ENCODE measurements at regions not wholly inside any gene's neighbourhood (a gene's known extent, or its start where the extent isn't known, plus 50 kb on each side); places are given as distances from the start of the nearest gene placed in this dataset.
A peak's percentile ranks its signal among the peaks of the same experiment; 100 is the strongest.

DNA sequence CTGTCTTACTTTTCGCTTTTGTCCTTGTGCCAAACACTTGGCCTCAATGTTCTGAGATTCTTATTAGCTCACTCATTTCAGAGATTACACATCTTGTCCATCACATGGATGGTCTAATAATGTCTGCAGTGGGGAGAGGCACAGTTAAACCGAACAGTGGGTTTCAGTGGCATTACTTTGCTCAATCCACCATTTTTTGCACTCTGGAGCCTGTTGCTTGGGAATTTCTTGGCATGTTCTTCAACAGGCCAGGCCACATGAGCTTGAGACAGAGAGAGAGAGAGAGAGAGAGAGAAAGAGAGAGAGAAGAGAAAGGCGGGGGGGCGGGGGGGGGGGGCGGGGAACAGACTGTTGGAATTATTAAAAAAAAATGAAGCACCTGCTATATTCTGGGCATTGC, 1327.8 kb upstream of the WWC1 start:
- Histone ChIP-seq H3K23ac (ENCODE audit: low read length in 2 of 2) (no peak overlapping the region), H3K4me2 (ENCODE audit: low read length, poor library complexity, severe bottlenecking) (no peak overlapping the region), H2BK120ac (ENCODE audit: low read depth, low read length) (no peak overlapping the region), H4K8ac (ENCODE audit: low read length) (no peak overlapping the region), H3K36me3 (ENCODE audit: control insufficient read depth in 1 of 2, insufficient read depth in 2 of 2, low read depth in 1 of 2, low read length in 2 of 2) (no peaks in the 10 kb centered on the region), H3K9me3 (ENCODE audit: control insufficient read depth, low read length) (peaks cover 18% of the 10 kb centered on the region), H3K14ac (ENCODE audit: low read length in 2 of 2) (no peak overlapping the region), H3K9ac (ENCODE audit: low read length) (no peak overlapping the region), H3K18ac (ENCODE audit: low read depth in 1 of 2, low read length in 2 of 2) (no peak overlapping the region), H2AFZ (ENCODE audit: low read depth, low read length) (no peak overlapping the region), H3K79me1 (replicated peaks; ENCODE audit: low read length, poor library complexity, severe bottlenecking) (no peaks in the 10 kb centered on the region), H4K91ac (ENCODE audit: low read length) (no peak overlapping the region), H3K4ac (ENCODE audit: low read depth in 1 of 2, low read length in 2 of 2) (no peak overlapping the region), H2BK5ac (ENCODE audit: low read depth, low read length, poor library complexity, severe bottlenecking) (no peak overlapping the region), H3K27ac (ENCODE audit: low read length, poor library complexity, severe bottlenecking) (no peak overlapping the region), H3K27me3 (ENCODE audit: control insufficient read depth in 1 of 2, insufficient read depth in 1 of 2, low read length in 2 of 2) (no peaks in the 10 kb centered on the region), H3K4me1 (ENCODE audit: control insufficient read depth, insufficient read depth, low read depth, low read length) (no peaks in the 10 kb centered on the region), H2AK5ac (ENCODE audit: low read length, severe bottlenecking) (no peak overlapping the region), H3K4me3 (ENCODE audit: insufficient read depth in 1 of 2, low read depth in 1 of 2, low read length in 2 of 2) (no peak overlapping the region), H2BK15ac (ENCODE audit: low read depth, poor library complexity, severe bottlenecking) (no peak overlapping the region), H2BK12ac (ENCODE audit: low read length in 2 of 2) (no peak overlapping the region)
- WGBS, result 91% methylated on average over 2 of the region's 5 CpGs
- DNase-seq, result no peak

DNA sequence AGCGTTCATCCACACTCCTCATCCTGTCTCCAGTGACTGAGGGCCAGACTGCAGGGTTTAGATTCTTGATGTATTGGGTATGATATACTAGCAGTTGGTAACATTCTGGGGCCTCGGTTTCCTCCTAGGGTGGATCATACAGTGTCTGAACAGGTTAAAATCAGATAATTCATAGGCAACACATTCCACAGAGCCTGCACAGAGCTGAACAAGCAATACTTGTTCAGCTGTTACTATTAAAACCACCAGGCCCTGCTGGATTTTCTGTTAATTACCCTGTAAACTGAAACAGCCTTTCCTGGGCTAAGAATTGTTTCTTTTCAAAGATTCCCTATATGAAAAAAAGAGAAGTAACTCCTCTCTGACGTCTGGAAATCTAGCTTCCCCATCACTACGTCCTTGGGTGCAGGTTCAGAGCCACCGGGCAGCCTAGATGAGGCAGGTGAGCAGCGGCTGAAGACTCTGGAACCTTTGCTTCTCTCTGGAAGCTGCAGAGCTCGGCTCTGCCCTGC, 1313.5 kb upstream of the WWC1 start:
- 42% methylated on average over 6 of the region's 7 CpGs for WGBS

DNA sequence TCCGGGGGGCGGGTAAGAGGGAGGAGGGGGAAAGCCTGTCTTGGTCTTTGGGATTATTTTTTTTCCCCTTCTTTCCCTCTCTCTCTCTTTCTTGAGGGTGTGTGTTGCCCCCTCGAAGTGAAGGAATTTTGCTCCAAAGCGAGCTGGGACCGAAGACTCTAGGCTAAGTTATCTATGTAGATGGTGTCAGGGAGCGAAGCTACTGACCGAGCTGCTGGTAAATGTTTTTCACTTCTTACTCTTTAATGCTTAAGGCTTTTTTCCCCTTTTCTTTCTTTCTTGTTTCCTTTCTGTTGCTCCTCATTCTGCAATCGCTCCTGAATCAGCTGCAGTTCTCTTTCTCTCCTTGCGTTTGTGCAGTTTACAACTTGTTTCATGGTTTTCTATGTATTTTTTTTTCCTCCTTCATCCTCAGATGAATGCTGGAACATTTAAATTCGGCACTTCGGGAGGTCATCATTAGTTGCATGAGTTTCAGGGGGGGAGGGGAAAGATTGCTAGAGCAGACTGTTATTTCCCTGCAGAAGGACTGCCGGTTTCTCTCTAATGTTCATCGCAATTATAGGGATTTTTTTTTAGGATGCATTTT, 1312.0 kb upstream of the WWC1 start:
- no peaks in the 10 kb centered on the region for H3K79me1 ChIP-seq (replicated peaks; ENCODE audit: low read length, poor library complexity, severe bottlenecking)
- peak overlapping the region; percentile 49 to 69 for H3K4me3 ChIP-seq (ENCODE audit: insufficient read depth in 1 of 2, low read depth in 1 of 2, low read length in 2 of 2)
- H2BK5ac ChIP-seq (ENCODE audit: low read depth, low read length, poor library complexity, severe bottlenecking), result no peak overlapping the region
- no peak overlapping the region for H3K9ac ChIP-seq (ENCODE audit: low read length)
- no peak overlapping the region for H4K8ac ChIP-seq (ENCODE audit: low read length)
- H3K4ac ChIP-seq (ENCODE audit: low read depth in 1 of 2, low read length in 2 of 2), result no peak overlapping the region
- DNase-seq, result peak; percentile 32
- no peak overlapping the region for H4K91ac ChIP-seq (ENCODE audit: low read length)
- no peak overlapping the region for H2BK120ac ChIP-seq (ENCODE audit: low read depth, low read length)
- no peak overlapping the region for H3K27ac ChIP-seq (ENCODE audit: low read length, poor library complexity, severe bottlenecking)
- H3K14ac ChIP-seq (ENCODE audit: low read length in 2 of 2), result no peak overlapping the region
- H3K4me2 ChIP-seq (ENCODE audit: low read length, poor library complexity, severe bottlenecking), result peak overlapping the region; percentile 86
- H3K27me3 ChIP-seq (ENCODE audit: control insufficient read depth in 1 of 2, insufficient read depth in 1 of 2, low read length in 2 of 2), result peaks cover 23 to 34% of the 10 kb centered on the region in 2 experiments
- no peaks in the 10 kb centered on the region for H3K9me3 ChIP-seq (ENCODE audit: control insufficient read depth, low read length)
- H2BK12ac ChIP-seq (ENCODE audit: low read length in 2 of 2), result no peak overlapping the region
- no peak overlapping the region for H2AK5ac ChIP-seq (ENCODE audit: low read length, severe bottlenecking)
- 3% methylated on average over 7 of the region's 13 CpGs for WGBS
- peaks cover 11% of the 10 kb centered on the region for H3K4me1 ChIP-seq (ENCODE audit: control insufficient read depth, insufficient read depth, low read depth, low read length)
- H3K23ac ChIP-seq (ENCODE audit: low read length in 2 of 2), result no peak overlapping the region
- H3K18ac ChIP-seq (ENCODE audit: low read depth in 1 of 2, low read length in 2 of 2), result no peak overlapping the region
- H3K36me3 ChIP-seq (ENCODE audit: control insufficient read depth in 1 of 2, insufficient read depth in 2 of 2, low read depth in 1 of 2, low read length in 2 of 2), result no peaks in the 10 kb centered on the region
- H2AFZ ChIP-seq (ENCODE audit: low read depth, low read length), result peak overlapping the region; percentile 64
- H2BK15ac ChIP-seq (ENCODE audit: low read depth, poor library complexity, severe bottlenecking), result no peak overlapping the region

More for the DNA sequence above, 1313.5 kb upstream of the WWC1 start:
- H2AK5ac ChIP-seq (ENCODE audit: low read length, severe bottlenecking), result no peak overlapping the region
- H4K91ac ChIP-seq (ENCODE audit: low read length), result no peak overlapping the region
- no peak overlapping the region for H2BK15ac ChIP-seq (ENCODE audit: low read depth, poor library complexity, severe bottlenecking)
- H3K27me3 ChIP-seq (ENCODE audit: control insufficient read depth in 1 of 2, insufficient read depth in 1 of 2, low read length in 2 of 2), result peaks cover 23 to 34% of the 10 kb centered on the region in 2 experiments
- no peak overlapping the region for H3K9ac ChIP-seq (ENCODE audit: low read length)
- H2BK12ac ChIP-seq (ENCODE audit: low read length in 2 of 2), result peak overlapping the region in 1 of 2 experiments; percentile 28
- DNase-seq, result no peak
- H3K4me3 ChIP-seq (ENCODE audit: insufficient read depth in 1 of 2, low read depth in 1 of 2, low read length in 2 of 2), result peak overlapping the region; percentile 49 to 69
- no peak overlapping the region for H3K23ac ChIP-seq (ENCODE audit: low read length in 2 of 2)
- H3K9me3 ChIP-seq (ENCODE audit: control insufficient read depth, low read length), result no peaks in the 10 kb centered on the region
- peak overlapping the region; percentile 86 for H3K4me2 ChIP-seq (ENCODE audit: low read length, poor library complexity, severe bottlenecking)
- H4K8ac ChIP-seq (ENCODE audit: low read length), result peak overlapping the region; percentile 27
- no peak overlapping the region for H3K4ac ChIP-seq (ENCODE audit: low read depth in 1 of 2, low read length in 2 of 2)
- no peak overlapping the region for H3K18ac ChIP-seq (ENCODE audit: low read depth in 1 of 2, low read length in 2 of 2)
- no peak overlapping the region for H3K27ac ChIP-seq (ENCODE audit: low read length, poor library complexity, severe bottlenecking)
- peaks cover 11% of the 10 kb centered on the region for H3K4me1 ChIP-seq (ENCODE audit: control insufficient read depth, insufficient read depth, low read depth, low read length)
- no peak overlapping the region for H3K14ac ChIP-seq (ENCODE audit: low read length in 2 of 2)
- no peak overlapping the region for H2AFZ ChIP-seq (ENCODE audit: low read depth, low read length)
- H3K36me3 ChIP-seq (ENCODE audit: control insufficient read depth in 1 of 2, insufficient read depth in 2 of 2, low read depth in 1 of 2, low read length in 2 of 2), result no peaks in the 10 kb centered on the region
- H3K79me1 ChIP-seq (replicated peaks; ENCODE audit: low read length, poor library complexity, severe bottlenecking), result no peaks in the 10 kb centered on the region
- H2BK120ac ChIP-seq (ENCODE audit: low read depth, low read length), result no peak overlapping the region
- no peak overlapping the region for H2BK5ac ChIP-seq (ENCODE audit: low read depth, low read length, poor library complexity, severe bottlenecking)

DNA sequence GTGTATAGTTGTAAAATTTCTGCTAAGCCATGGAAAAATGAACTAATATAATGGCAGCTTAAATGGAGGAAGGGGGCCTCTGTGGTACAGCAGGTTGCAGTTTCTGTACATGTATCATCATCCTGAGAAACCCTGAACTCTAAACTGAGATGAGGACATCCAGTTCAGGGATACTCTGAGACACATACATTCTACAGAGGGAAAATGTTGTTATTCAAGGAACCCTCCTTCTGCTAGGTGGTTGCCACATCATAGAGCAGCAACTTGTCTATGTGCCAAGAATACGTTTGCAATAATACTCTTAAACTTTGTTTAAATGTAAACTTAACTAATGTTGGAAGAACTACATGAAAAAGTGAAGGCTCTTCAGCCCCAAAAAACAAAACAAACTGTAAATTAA, 1310.8 kb upstream of the WWC1 start:
- Histone ChIP-seq H3K23ac (ENCODE audit: low read length in 2 of 2) (no peak overlapping the region), H3K9ac (ENCODE audit: low read length) (no peak overlapping the region), H4K91ac (ENCODE audit: low read length) (no peak overlapping the region), H3K4me3 (ENCODE audit: insufficient read depth in 1 of 2, low read depth in 1 of 2, low read length in 2 of 2) (no peak overlapping the region), H2BK12ac (ENCODE audit: low read length in 2 of 2) (no peak overlapping the region), H2BK120ac (ENCODE audit: low read depth, low read length) (no peak overlapping the region), H2BK5ac (ENCODE audit: low read depth, low read length, poor library complexity, severe bottlenecking) (no peak overlapping the region), H3K9me3 (ENCODE audit: control insufficient read depth, low read length) (no peaks in the 10 kb centered on the region), H3K18ac (ENCODE audit: low read depth in 1 of 2, low read length in 2 of 2) (no peak overlapping the region), H3K36me3 (ENCODE audit: control insufficient read depth in 1 of 2, insufficient read depth in 2 of 2, low read depth in 1 of 2, low read length in 2 of 2) (no peaks in the 10 kb centered on the region), H2AK5ac (ENCODE audit: low read length, severe bottlenecking) (no peak overlapping the region), H4K8ac (ENCODE audit: low read length) (no peak overlapping the region), H3K4ac (ENCODE audit: low read depth in 1 of 2, low read length in 2 of 2) (no peak overlapping the region), H3K4me1 (ENCODE audit: control insufficient read depth, insufficient read depth, low read depth, low read length) (peaks cover 11% of the 10 kb centered on the region), H3K14ac (ENCODE audit: low read length in 2 of 2) (no peak overlapping the region), H2AFZ (ENCODE audit: low read depth, low read length) (no peak overlapping the region), H3K79me1 (replicated peaks; ENCODE audit: low read length, poor library complexity, severe bottlenecking) (no peaks in the 10 kb centered on the region), H3K27me3 (ENCODE audit: control insufficient read depth in 1 of 2, insufficient read depth in 1 of 2, low read length in 2 of 2) (peaks cover 23 to 31% of the 10 kb centered on the region in 2 experiments), H3K27ac (ENCODE audit: low read length, poor library complexity, severe bottlenecking) (no peak overlapping the region), H3K4me2 (ENCODE audit: low read length, poor library complexity, severe bottlenecking) (no peak overlapping the region), H2BK15ac (ENCODE audit: low read depth, poor library complexity, severe bottlenecking) (no peak overlapping the region)
- peak; percentile 1 for DNase-seq
- no CpG with 5 or more reads among the region's 1 CpG for WGBS
